H9 (cell line): ENCODE measurements at regions not wholly inside any gene's neighbourhood (a gene's known extent, or its start where the extent isn't known, plus 50 kb on each side); places are given as distances from the start of the nearest gene placed in this dataset.

Experiments
- DNase-seq: peaks from one replicate; pipeline ENCODE4 v3.0.0-alpha.2; 2017
- H2AFZ ChIP-seq: one replicate; pipeline ENCODE4 v1.6.1; 2013; ENCODE audit warnings: mild to moderate bottlenecking, low read length, control low read depth, moderate library complexity
- H2AK5ac ChIP-seq: 2 replicates; pipeline ENCODE4 v1.6.1; 2013; ENCODE audit warnings: low read length, control low read depth, mixed read lengths; ENCODE audit not compliant: insufficient read length
- H2BK120ac ChIP-seq: one replicate; pipeline ENCODE4 v1.6.1; 2013; ENCODE audit warnings: low read depth, mild to moderate bottlenecking, low read length, control low read depth, inconsistent platforms; ENCODE audit not compliant: poor library complexity, severe bottlenecking
- H2BK12ac ChIP-seq: 2 replicates; pipeline ENCODE4 v1.6.1; 2013; ENCODE audit warnings: low read length, control low read depth, mixed read lengths, low read depth; ENCODE audit not compliant: insufficient read length
- H2BK15ac ChIP-seq: 2 replicates; pipeline ENCODE4 v1.6.1; 2013; ENCODE audit warnings: low read depth, low read length, control low read depth
- H2BK20ac ChIP-seq: one replicate; pipeline ENCODE4 v1.6.1; 2013; ENCODE audit warnings: low read depth, mild to moderate bottlenecking, low read length, control low read depth, inconsistent platforms; ENCODE audit not compliant: poor library complexity, severe bottlenecking
- H2BK5ac ChIP-seq: 2 replicates; pipeline ENCODE4 v1.6.1; 2013; ENCODE audit warnings: low read length, control low read depth, mixed read lengths; ENCODE audit not compliant: insufficient read length
- H3K14ac ChIP-seq: 2 replicates; pipeline ENCODE4 v1.6.1; 2013; ENCODE audit warnings: low read length, control low read depth; ENCODE audit not compliant: insufficient read depth
- H3K18ac ChIP-seq: 2 replicates; pipeline ENCODE4 v1.6.1; 2013; ENCODE audit warnings: low read depth, mild to moderate bottlenecking, mixed read lengths, low read length, control low read depth; ENCODE audit not compliant: insufficient read length
- H3K23ac ChIP-seq: 2 replicates; pipeline ENCODE4 v1.6.1; 2013; ENCODE audit warnings: low read length, control low read depth, mixed read lengths, low read depth; ENCODE audit not compliant: insufficient read length
- H3K23me2 ChIP-seq: 2 replicates; pipeline ENCODE4 v1.6.1; 2013; ENCODE audit warnings: low read depth, mild to moderate bottlenecking, mixed read lengths, low read length, control low read depth; ENCODE audit not compliant: insufficient read length, poor library complexity, severe bottlenecking
- H3K27ac ChIP-seq: 2 replicates; pipeline ENCODE4 v1.5.1; 2013; ENCODE audit warnings: low read length, control low read depth, mixed read lengths, low read depth; ENCODE audit not compliant: insufficient read length
- H3K27me3 ChIP-seq: 2 replicates; pipeline ENCODE4 v1.6.1; 2013; ENCODE audit warnings: low read length, control low read depth, inconsistent platforms; ENCODE audit not compliant: insufficient read depth
- H3K4ac ChIP-seq: 2 replicates; pipeline ENCODE4 v1.6.1; 2013; ENCODE audit warnings: low read depth, mild to moderate bottlenecking, control low read depth, inconsistent platforms, low read length, moderate library complexity
- H3K4me1 ChIP-seq: 2 replicates; pipeline ENCODE4 v1.6.1; 2013; ENCODE audit warnings: low read length, control low read depth, inconsistent platforms; ENCODE audit not compliant: insufficient read depth
- H3K4me2 ChIP-seq: 2 replicates; pipeline ENCODE4 v1.6.1; 2013; ENCODE audit warnings: low read length, control low read depth, mixed read lengths; ENCODE audit not compliant: insufficient read length, insufficient read depth
- H3K56ac ChIP-seq: 2 replicates; pipeline ENCODE4 v1.6.1; 2013; ENCODE audit warnings: low read depth, mild to moderate bottlenecking, mixed read lengths, low read length, control low read depth; ENCODE audit not compliant: insufficient read length
- H3K79me1 ChIP-seq: 2 replicates; pipeline ENCODE4 v1.6.1; 2013; ENCODE audit warnings: low read depth, mild to moderate bottlenecking, moderate library complexity, low read length, control low read depth, inconsistent platforms; ENCODE audit not compliant: insufficient read depth, poor library complexity, severe bottlenecking
- H3K79me2 ChIP-seq: 2 replicates; pipeline ENCODE4 v1.6.1; 2013; ENCODE audit warnings: low read length, control low read depth, inconsistent platforms; ENCODE audit not compliant: insufficient read depth
- H3K9ac ChIP-seq: 2 replicates; pipeline ENCODE4 v1.6.1; 2013; ENCODE audit warnings: low read length, control low read depth, mixed read lengths; ENCODE audit not compliant: insufficient read length; ENCODE audit errors: extremely low read depth
- H3K9me3 ChIP-seq: one replicate; pipeline ENCODE4 v1.6.1; 2013; ENCODE audit warnings: low read depth, low read length, inconsistent platforms; ENCODE audit not compliant: control insufficient read depth
- H3T11ph ChIP-seq: one replicate; pipeline ENCODE4 v1.6.1; 2013; ENCODE audit warnings: mild to moderate bottlenecking, low read length, control low read depth, inconsistent platforms
- H4K20me1 ChIP-seq: one replicate; pipeline ENCODE4 v1.6.1; 2013; ENCODE audit not compliant: control insufficient read depth, insufficient read length, insufficient read depth
- H4K5ac ChIP-seq: 2 replicates; pipeline ENCODE4 v1.6.1; 2013; ENCODE audit warnings: low read depth, mild to moderate bottlenecking, mixed read lengths, low read length, control low read depth; ENCODE audit not compliant: insufficient read length
- H4K8ac ChIP-seq: replicated peaks from 2 replicates; pipeline ENCODE4 v1.6.1; 2013; ENCODE audit warnings: low read length, control low read depth, mixed read lengths, low read depth; ENCODE audit not compliant: insufficient read length
- H4K91ac ChIP-seq: 2 replicates; pipeline ENCODE4 v1.6.1; 2013; ENCODE audit warnings: low read depth, mild to moderate bottlenecking, moderate library complexity, mixed read lengths, low read length, control low read depth; ENCODE audit not compliant: insufficient read length
- H3K27ac Mint-ChIP-seq, 3 experiments: 2 replicates in 2 of 3; 3 replicates in 1 of 3; pipeline ENCODE4 v1.8.0; 2020 to 2021; ENCODE audit warnings: mixed read lengths in 3 of 3, mild to moderate bottlenecking in 1 of 3, moderate library complexity in 1 of 3
- H3K27me3 Mint-ChIP-seq: 2 replicates; pipeline ENCODE4 v1.8.0; 2021; ENCODE audit warnings: low read depth, mild to moderate bottlenecking, moderate library complexity, mixed read lengths
- H3K36me3 Mint-ChIP-seq, 3 experiments: 2 replicates in 2 of 3; 3 replicates in 1 of 3; pipeline ENCODE4 v1.8.0; 2020 to 2021; ENCODE audit warnings: low read depth in 3 of 3, mixed read lengths in 3 of 3; ENCODE audit not compliant: insufficient read depth in 1 of 3
- H3K4me1 Mint-ChIP-seq, 2 experiments: 2 replicates each; pipeline ENCODE4 v1.8.0; 2020; ENCODE audit warnings: mixed read lengths in 2 of 2
- H3K4me3 Mint-ChIP-seq, 2 experiments: 2 replicates in 1 of 2; 3 replicates in 1 of 2; pipeline ENCODE4 v1.8.0; 2020 to 2021; ENCODE audit warnings: mild to moderate bottlenecking in 2 of 2, mixed read lengths in 2 of 2, moderate library complexity in 1 of 2
- H3K9me3 Mint-ChIP-seq, 2 experiments: 2 replicates in 1 of 2; 3 replicates in 1 of 2; pipeline ENCODE4 v1.8.0; 2020; ENCODE audit warnings: mild to moderate bottlenecking in 2 of 2, mixed read lengths in 2 of 2, moderate library complexity in 1 of 2
- CTCF ChIP-seq: fragments of 200-600 bp; sonication (generic); conservative IDR thresholded peaks from 3 replicates; pipeline ENCODE4 v1.8.0; 2021; ENCODE audit warnings: antibody characterized with exemption, mild to moderate bottlenecking
- WGBS: extraction: QIAGEN DNeasy Blood & Tissue Kit; methylation state at CpG from one replicate; pipeline ENCODE4 v1.1.7; 2013; ENCODE audit warnings: missing lambda C conversion rate, low lambda C conversion rate, mixed read lengths; ENCODE audit not compliant: insufficient read length; ENCODE audit errors: extremely low coverage; 5-methylcytosine and 5-hydroxymethylcytosine counted together

- no peak overlapping the region for H3K4ac ChIP-seq
- TF ChIP-seq CTCF, result no peak
- no peak overlapping the region for H3K27ac Mint-ChIP-seq
Measured at GRCh38 chr18:72102412-72102811, 441.7 kb downstream of the CBLN2 start.

More at GRCh38 chr18:72102412-72102811, 441.7 kb downstream of the CBLN2 start:
- no peaks in the 10 kb centered on the region; a peak in 1 of 5 replicates for H3K9me3 Mint-ChIP-seq
- Histone ChIP-seq H3K23ac (no peak overlapping the region), H3K4me1 (no peaks in the 10 kb centered on the region), H2BK20ac (no peak overlapping the region), H4K5ac (no peak overlapping the region), H3K9ac (no peak overlapping the region), H3K18ac (no peak overlapping the region), H3T11ph (no peak overlapping the region), H4K8ac (no peak overlapping the region), H2BK5ac (no peak overlapping the region), H3K79me2 (no peaks in the 10 kb centered on the region), H2BK120ac (no peak overlapping the region), H3K4me2 (no peak overlapping the region), H3K56ac (no peak overlapping the region), H2BK15ac (no peak overlapping the region), H2AFZ (no peak overlapping the region), H3K27ac (no peak overlapping the region), H4K20me1 (no peaks in the 10 kb centered on the region), H2BK12ac (no peak overlapping the region), H3K14ac (no peak overlapping the region), H3K79me1 (no peaks in the 10 kb centered on the region), H3K27me3 (no peaks in the 10 kb centered on the region), H4K91ac (no peak overlapping the region), H2AK5ac (no peak overlapping the region), H3K9me3 (no peaks in the 10 kb centered on the region), H3K23me2 (no peaks in the 10 kb centered on the region)
- H3K36me3 Mint-ChIP-seq, result no peaks in the 10 kb centered on the region; a peak in 2 of 7 replicates
- H3K4me1 Mint-ChIP-seq, result peaks cover under 1 to 1% of the 10 kb centered on the region in 2 experiments; a peak in 3 of 4 replicates
- no peaks in the 10 kb centered on the region for H3K27me3 Mint-ChIP-seq
- DNase-seq, result no peak
- WGBS, result no CpG with 5 or more reads among the region's 2 CpGs
- H3K4me3 Mint-ChIP-seq, result no peak overlapping the region
